ENCODE measurements at regions not wholly inside any gene's neighbourhood (a gene's known extent, or its start where the extent isn't known, plus 50 kb on each side); places are given as distances from the start of the nearest gene placed in this dataset.

DNA sequence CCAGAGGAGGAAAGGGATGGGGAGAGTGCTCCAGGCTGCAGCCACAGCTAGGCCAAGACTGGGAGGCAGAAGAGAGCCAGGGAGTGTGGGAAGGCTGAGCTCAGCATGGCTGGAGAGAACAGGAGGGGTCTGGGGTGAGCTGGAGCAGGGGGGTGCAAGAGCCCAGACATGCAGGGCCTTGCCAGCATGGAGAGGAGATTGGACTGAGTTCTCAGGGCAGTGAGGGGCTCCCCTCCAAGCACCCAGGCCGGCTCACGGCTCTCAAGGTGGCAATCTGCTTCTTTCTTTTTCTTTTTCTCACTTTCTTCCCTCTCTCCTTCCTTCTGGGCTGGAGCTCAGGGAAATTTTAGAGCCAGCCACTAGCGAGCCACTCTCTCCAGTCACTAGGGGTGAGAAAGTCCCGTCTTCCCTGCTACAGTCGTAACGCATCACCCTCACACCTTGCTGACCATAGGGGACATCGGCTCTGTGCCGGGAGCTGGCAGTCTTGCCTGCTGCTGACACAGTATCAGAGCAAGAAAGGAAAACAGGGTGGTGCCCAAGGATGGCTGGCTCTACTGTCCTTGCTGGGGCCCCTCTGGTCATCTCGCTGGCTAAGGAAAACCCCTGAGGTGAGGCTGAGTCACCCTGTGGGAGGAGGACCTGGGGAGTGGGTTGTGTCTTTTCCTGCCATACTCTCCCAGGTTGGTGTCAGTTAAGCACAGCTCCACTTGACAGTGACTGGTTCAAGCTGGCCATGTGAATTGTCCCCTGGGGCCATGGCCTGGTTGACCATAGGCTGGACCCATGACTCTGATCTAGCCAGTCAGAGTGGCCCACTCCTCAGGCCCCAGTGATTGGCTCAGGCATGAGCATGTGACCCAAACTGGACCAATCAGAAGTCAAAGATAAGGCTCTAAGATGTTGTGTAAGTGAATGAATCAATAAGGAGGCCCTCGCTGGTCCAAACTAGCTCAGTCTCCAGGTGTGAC lies 135.1 kb upstream of the PMEPA1 start:
- H3K4me1 Mint-ChIP-seq, result no peaks in the 10 kb centered on the region
- H3K36me3 Mint-ChIP-seq (ENCODE audit: low read depth), result no peaks in the 10 kb centered on the region
- peak; percentile 10 for ATAC-seq
- peaks cover under 1% of the 10 kb centered on the region for H3K27me3 Mint-ChIP-seq
- no peak overlapping the region for H3K27ac Mint-ChIP-seq
- no peaks in the 10 kb centered on the region for H3K9me3 Mint-ChIP-seq
- DNase-seq, result no peak
- H3K4me3 Mint-ChIP-seq, result no peak overlapping the region

DNA sequence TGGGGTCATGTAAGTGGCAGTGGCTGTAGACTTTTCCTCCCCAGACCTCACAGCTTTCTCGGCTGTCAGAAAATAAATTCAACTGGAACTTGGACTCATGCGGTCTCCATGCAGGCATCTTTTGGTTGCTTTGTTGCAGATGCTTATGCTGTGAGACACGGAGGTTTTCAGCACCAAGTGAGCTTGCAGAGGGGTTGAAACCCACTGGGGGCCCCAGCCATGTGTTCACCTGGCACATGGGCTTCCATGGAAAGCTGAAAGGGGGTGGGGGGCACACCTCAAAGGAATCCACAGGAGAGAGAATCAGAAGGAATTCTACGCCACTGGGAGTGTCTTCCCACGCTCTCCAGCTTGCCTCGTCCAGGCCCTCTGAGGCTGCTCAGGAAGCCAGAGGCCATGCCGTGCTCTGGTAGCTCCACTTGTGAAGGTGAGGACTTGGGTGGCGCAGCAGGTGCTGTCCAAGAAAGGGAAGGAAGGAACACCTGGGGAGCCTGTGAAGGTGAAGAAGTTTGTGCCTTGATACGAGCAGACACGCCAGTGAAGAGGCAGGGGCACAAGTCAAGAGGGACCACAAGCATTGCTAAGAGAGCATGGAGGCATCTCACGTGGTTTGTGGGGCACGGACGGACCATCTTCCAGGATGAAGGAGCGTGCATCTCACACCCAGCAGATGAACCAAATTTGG lies 134.3 kb upstream of the PMEPA1 start:
- no peaks in the 10 kb centered on the region for H3K9me3 Mint-ChIP-seq
- no peak for DNase-seq
- H3K27me3 Mint-ChIP-seq, result no peaks in the 10 kb centered on the region
- H3K4me3 Mint-ChIP-seq, result no peak overlapping the region
- H3K27ac Mint-ChIP-seq, result no peak overlapping the region
- no peak for ATAC-seq
- no peaks in the 10 kb centered on the region for H3K4me1 Mint-ChIP-seq
- no peaks in the 10 kb centered on the region for H3K36me3 Mint-ChIP-seq (ENCODE audit: low read depth)

DNA sequence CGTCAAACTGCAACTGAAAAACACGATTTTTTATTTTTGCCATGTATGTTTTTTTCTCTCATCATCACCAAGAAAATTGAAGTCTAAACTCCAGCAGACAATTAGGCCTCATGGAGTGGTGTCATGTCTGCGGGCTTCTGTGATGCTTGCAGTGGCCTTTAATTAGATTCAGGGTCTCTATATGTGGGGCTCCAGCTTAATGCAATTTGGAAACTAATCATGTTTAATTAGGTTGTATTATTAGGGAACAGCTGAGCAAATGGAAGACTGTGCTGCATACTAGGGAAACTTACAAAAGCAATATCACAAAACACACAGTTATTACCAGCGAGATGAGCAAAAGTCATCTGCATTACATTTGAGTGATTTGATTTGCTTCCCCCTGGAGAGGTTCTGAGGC lies 132.9 kb upstream of the PMEPA1 start:
- Mint-ChIP-seq H3K9me3 (no peaks in the 10 kb centered on the region), H3K4me1 (no peaks in the 10 kb centered on the region), H3K27me3 (no peaks in the 10 kb centered on the region), H3K4me3 (no peak overlapping the region), H3K36me3 (ENCODE audit: low read depth) (no peaks in the 10 kb centered on the region), H3K27ac (no peak overlapping the region)
- DNase-seq (no peak), ATAC-seq (no peak)

DNA sequence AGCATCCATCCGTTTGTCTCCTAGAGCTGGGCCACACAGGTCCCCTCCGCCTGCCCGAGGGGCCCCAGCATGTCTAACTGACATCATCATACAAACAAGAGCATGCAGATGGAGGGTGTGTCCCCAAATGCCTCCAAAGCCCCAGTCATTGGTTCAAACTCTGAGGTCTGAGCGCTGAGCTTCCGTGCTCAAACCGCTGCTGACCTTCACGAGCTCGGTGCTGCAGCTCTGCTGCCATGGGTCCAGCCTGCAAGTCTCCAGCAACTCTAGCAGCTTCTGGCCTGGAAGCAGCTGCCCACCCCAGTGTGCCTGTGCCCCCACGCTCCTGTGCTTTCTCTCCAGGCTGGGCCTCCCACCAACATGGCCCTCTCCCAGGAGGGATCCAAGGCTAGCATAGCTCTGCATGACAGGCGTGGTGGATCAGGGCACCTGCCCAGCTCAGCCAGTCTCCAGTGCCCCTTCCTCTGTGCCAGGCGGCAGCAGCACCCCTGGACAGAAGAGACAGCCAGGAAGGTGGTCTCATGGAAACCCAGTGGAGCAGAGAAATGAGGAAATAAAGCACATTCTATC lies 131.6 kb upstream of the PMEPA1 start:
- DNase-seq (no peak), ATAC-seq (no peak)
- Mint-ChIP-seq H3K9me3 (no peaks in the 10 kb centered on the region), H3K4me1 (no peaks in the 10 kb centered on the region), H3K27ac (no peak overlapping the region), H3K36me3 (ENCODE audit: low read depth) (no peaks in the 10 kb centered on the region), H3K4me3 (no peak overlapping the region), H3K27me3 (no peaks in the 10 kb centered on the region)

DNA sequence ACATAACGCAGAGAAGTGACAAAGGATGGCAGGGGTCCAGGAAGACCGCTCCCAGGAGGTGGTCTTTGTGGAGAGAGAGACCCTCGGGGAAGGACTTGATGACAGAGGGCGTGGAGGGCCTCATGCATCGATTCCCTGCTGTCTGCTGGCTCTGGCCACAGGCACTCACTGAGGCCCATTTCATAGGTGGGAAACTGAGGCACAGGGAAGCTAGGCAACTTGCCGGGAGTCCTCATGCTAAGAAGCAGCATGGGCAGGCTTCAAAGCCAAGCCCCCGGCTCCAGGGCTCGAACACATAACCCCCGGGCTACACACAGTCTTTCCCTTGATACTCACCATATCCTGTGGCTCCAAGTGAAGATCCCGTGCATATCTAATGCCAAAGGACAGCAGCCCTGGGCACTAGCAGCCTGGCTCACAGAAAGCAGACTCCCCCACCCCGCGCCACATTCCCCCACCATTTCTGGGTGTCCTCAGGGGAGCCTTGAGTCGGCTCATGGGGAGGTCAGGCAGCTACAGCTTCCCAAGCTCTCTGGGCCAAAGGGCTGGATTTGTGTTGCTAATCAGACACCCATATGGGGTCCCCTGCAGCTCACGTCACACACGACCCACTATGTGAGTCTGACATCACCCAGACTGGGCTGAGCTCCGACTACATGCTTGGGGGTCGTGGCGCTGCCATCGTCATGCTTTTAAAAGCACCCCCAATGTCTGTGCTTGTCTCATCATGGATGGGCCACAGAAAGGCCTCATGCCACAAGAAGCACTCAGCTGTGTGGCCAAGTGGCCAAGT lies 130.9 kb upstream of the PMEPA1 start:
- Mint-ChIP-seq H3K4me3 (no peak overlapping the region), H3K4me1 (no peaks in the 10 kb centered on the region), H3K27me3 (no peaks in the 10 kb centered on the region), H3K9me3 (no peaks in the 10 kb centered on the region), H3K36me3 (ENCODE audit: low read depth) (no peaks in the 10 kb centered on the region), H3K27ac (no peak overlapping the region)
- ATAC-seq (no peak), DNase-seq (no peak)

DNA sequence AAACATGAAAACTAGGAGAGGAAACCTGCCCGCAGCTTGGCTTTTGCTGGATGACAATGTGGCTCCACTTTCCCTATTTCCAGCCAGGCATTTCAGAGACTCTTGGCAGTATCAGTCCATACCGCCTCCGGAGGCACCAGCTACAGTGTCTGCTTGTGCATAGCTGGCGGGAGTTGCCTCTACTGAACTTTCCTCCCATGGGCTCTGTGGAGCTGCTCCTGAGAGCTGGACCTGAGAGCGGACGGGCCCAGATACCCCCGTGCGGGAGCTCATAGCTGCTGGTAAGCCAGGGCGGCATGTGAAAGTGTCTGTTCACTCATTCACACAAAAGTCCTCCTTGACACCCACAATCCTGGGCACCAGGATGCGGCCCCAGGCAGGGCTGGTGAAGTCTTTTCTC lies 130.3 kb upstream of the PMEPA1 start:
- ATAC-seq, result no peak
- Mint-ChIP-seq H3K9me3 (no peaks in the 10 kb centered on the region), H3K27ac (no peak overlapping the region), H3K27me3 (no peaks in the 10 kb centered on the region), H3K4me3 (no peak overlapping the region), H3K4me1 (no peaks in the 10 kb centered on the region), H3K36me3 (ENCODE audit: low read depth) (no peaks in the 10 kb centered on the region)
- no peak for DNase-seq

- Mint-ChIP-seq H3K27me3 (no peaks in the 10 kb centered on the region), H3K9me3 (no peaks in the 10 kb centered on the region), H3K27ac (no peak overlapping the region), H3K4me3 (no peak overlapping the region), H3K4me1 (no peaks in the 10 kb centered on the region), H3K36me3 (ENCODE audit: low read depth) (no peaks in the 10 kb centered on the region)
- ATAC-seq, result no peak
- no peak for DNase-seq
Measured at GRCh38 chr20:57838670-57839151, 128.9 kb upstream of the PMEPA1 start.

DNA sequence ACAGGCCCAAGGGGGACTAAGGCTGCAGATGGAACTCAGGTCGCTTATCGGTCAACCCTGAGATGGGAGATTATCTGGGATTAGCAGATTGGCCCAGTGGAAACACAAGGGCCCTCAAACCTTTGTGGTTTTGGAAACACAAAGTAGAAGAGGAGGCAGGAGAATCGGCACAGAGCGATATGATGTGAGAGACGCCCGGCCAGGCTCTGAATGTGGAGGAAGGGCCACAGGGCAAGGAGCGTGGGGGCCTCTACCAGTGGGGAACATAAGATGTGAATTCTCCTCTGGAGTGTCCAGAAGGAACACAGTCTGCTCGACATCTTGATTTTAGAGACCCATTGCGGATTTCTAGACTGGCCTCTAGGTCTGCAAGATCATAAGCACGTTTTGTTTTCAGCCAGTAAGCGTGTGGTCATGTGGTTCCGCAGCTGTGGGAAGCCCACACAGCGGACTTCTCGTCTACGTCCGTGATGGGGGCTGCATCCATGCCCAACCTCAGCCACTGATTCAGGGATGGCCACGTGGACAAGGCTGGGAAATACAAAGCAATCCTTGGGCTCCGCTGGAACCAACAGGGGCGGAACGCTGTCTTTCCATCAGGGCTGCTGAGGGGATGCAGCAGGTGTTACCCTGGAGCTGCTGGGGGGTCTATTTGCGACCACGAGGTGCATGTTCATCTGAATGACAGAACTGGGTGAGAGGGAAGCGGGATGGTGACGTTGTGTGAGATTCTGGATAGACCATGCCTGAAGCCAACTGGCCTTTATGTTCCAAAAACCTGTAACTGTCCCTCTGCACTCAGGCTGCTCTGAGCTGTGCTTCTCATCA lies 127.6 kb upstream of the PMEPA1 start:
- ATAC-seq (no peak), DNase-seq (no peak)
- Mint-ChIP-seq H3K9me3 (no peaks in the 10 kb centered on the region), H3K27ac (no peak overlapping the region), H3K27me3 (no peaks in the 10 kb centered on the region), H3K36me3 (ENCODE audit: low read depth) (no peaks in the 10 kb centered on the region), H3K4me3 (no peak overlapping the region), H3K4me1 (no peaks in the 10 kb centered on the region)

- Mint-ChIP-seq H3K27ac (no peak overlapping the region), H3K4me3 (no peak overlapping the region), H3K9me3 (no peaks in the 10 kb centered on the region), H3K36me3 (ENCODE audit: low read depth) (no peaks in the 10 kb centered on the region), H3K27me3 (no peaks in the 10 kb centered on the region), H3K4me1 (no peaks in the 10 kb centered on the region)
- no peak for ATAC-seq
- no peak for DNase-seq
Measured at GRCh38 chr20:57835588-57836455, 126.0 kb upstream of the PMEPA1 start.

DNA sequence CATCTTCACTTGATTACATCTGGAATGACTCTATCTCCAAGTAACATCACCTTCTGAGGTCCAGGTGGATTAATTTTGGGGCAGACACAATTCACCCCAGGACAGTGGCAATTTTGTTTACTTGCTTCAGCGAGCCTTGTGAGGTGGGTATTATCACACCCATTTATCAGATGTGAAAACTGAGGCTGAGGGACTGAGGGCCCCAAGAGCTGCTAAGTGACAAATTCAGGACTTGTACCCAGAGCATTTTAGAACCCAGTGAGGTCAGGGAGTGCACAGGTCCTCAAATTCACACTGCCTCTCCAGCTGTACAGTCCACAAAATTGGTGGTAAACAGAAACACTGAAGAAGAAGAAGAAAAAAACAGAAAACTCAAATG lies 125.2 kb upstream of the PMEPA1 start:
- Mint-ChIP-seq H3K36me3 (ENCODE audit: low read depth) (no peaks in the 10 kb centered on the region), H3K27ac (no peak overlapping the region), H3K4me1 (no peaks in the 10 kb centered on the region), H3K27me3 (no peaks in the 10 kb centered on the region), H3K9me3 (no peaks in the 10 kb centered on the region), H3K4me3 (no peak overlapping the region)
- DNase-seq (no peak), ATAC-seq (no peak)

DNA sequence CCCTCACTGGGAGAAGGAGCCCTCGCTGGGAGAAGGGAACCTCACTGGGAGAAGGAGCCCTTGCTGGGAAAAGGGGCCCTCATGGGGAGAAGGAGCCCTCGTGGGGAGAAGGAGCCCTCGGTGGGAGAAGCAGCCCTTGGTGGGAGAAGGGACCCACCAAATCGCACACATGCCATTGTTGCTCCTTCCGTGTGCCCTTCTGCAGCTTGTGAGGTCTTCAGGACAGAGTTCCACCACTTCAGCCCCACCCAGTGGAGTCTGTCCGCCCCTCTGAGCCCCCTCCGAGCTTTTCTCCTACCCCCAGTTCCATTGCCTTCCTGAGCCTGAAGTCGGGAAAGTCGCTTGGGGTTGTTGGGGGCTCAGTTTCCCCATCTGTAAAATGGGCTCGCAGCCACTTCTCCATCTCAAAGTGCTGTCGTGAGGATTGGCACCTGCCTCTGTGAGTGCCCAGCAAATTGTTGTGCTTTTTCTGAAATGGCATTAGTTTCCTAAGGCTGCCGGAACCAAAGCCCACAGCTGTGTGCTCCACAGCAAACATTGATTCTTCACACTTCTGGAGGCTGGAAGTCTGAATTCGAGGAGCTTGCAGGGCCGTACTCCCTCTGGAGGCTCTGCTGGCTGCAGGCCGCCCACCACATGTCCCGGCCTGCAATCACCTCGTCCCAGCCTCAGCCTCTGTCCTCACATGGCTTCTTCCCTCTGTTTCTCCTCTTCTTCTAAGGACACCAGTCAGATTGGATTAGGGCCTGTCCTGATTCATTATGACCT lies 124.7 kb upstream of the PMEPA1 start:
- Mint-ChIP-seq H3K9me3 (no peaks in the 10 kb centered on the region), H3K27ac (no peak overlapping the region), H3K27me3 (no peaks in the 10 kb centered on the region), H3K4me1 (no peaks in the 10 kb centered on the region), H3K4me3 (no peak overlapping the region), H3K36me3 (ENCODE audit: low read depth) (no peaks in the 10 kb centered on the region)
- DNase-seq, result no peak
- no peak for ATAC-seq

GRCh38 chr20:57831993-57832585 lies 122.3 kb upstream of the PMEPA1 start:
- no peak for ATAC-seq
- no peaks in the 10 kb centered on the region for H3K4me1 Mint-ChIP-seq

More at GRCh38 chr20:57831993-57832585, 122.3 kb upstream of the PMEPA1 start:
- no peak overlapping the region for H3K4me3 Mint-ChIP-seq
- H3K9me3 Mint-ChIP-seq, result no peaks in the 10 kb centered on the region
- H3K27ac Mint-ChIP-seq, result no peak overlapping the region
- no peaks in the 10 kb centered on the region for H3K36me3 Mint-ChIP-seq (ENCODE audit: low read depth)
- no peak for DNase-seq
- H3K27me3 Mint-ChIP-seq, result no peaks in the 10 kb centered on the region

Measured in activated naive CD8-positive, alpha-beta T cell treated with anti-CD3 and anti-CD28 coated beads, Interleukin-2, amount 50 U/mL, for 24 hours (primary cell).